H4 (cell line): ENCODE measurements at regions not wholly inside any gene's neighbourhood (a gene's known extent, or its start where the extent isn't known, plus 50 kb on each side); places are given as distances from the start of the nearest gene placed in this dataset.
"Not testable (repeated sequence)": the region's sequence is repeated elsewhere in the genome, so short reads cannot be mapped to it uniquely, and the experiment has no call there.

Experiments used
- DNase-seq: peaks from one replicate; pipeline ENCODE4 v3.0.0-alpha.2; 2015; ENCODE audit warnings: low spot score

- no peak for DNase-seq
These were observed 532.9 kb upstream of the IL12A start for GRCh38 chr3:159455741-159456181.

GRCh38 chr3:159458010-159458409 is 530.6 kb upstream of the IL12A start:
- peak; percentile 65 for DNase-seq

- no peak for DNase-seq
These were observed 529.7 kb upstream of the IL12A start for GRCh38 chr3:159458982-159459381.

- DNase-seq, result peak; percentile 16
These were observed 516.0 kb upstream of the IL12A start for GRCh38 chr3:159472611-159473010.

- no peak for DNase-seq
These were observed 515.4 kb upstream of the IL12A start for GRCh38 chr3:159473206-159473605.

- DNase-seq, result no peak
These were observed 508.6 kb upstream of the IL12A start for GRCh38 chr3:159480046-159480445.

GRCh38 chr3:159482241-159482993 is 506.2 kb upstream of the IL12A start:
- no peak for DNase-seq

- no peak for DNase-seq
These were observed 505.7 kb upstream of the IL12A start for GRCh38 chr3:159482994-159483367.

GRCh38 chr3:159486580-159486979 is 502.1 kb upstream of the IL12A start:
- peak; percentile 10 for DNase-seq

GRCh38 chr3:159487304-159487703 is 501.3 kb upstream of the IL12A start:
- DNase-seq, result no peak

- DNase-seq, result no peak
These were observed 500.0 kb upstream of the IL12A start for GRCh38 chr3:159488602-159489001.

GRCh38 chr3:159497361-159497760 is 491.3 kb upstream of the IL12A start:
- DNase-seq, result no peak

GRCh38 chr3:159499031-159499793 is 489.4 kb upstream of the IL12A start:
- no peak for DNase-seq

- no peak for DNase-seq
These were observed 487.6 kb upstream of the IL12A start for GRCh38 chr3:159501029-159501428.

- DNase-seq, result no peak
These were observed 485.6 kb upstream of the IL12A start for GRCh38 chr3:159502986-159503385.

- DNase-seq, result not testable (repeated sequence)
These were observed 477.6 kb upstream of the IL12A start for GRCh38 chr3:159510988-159511387.

- DNase-seq, result no peak
These were observed 475.2 kb upstream of the IL12A start for GRCh38 chr3:159513444-159513843.

- no peak for DNase-seq
These were observed 474.7 kb upstream of the IL12A start for GRCh38 chr3:159513867-159514380.

GRCh38 chr3:159517105-159517504 is 471.5 kb upstream of the IL12A start:
- no peak for DNase-seq

GRCh38 chr3:159520638-159521037 is 468.0 kb upstream of the IL12A start:
- DNase-seq, result no peak

GRCh38 chr3:159522276-159522675 is 466.4 kb upstream of the IL12A start:
- no peak for DNase-seq

GRCh38 chr3:159528251-159528895 is 460.3 kb upstream of the IL12A start:
- no peak for DNase-seq

GRCh38 chr3:159532577-159532976 is 456.1 kb upstream of the IL12A start:
- DNase-seq, result no peak
